ENCODE measurements at regions not wholly inside any gene's neighbourhood (a gene's known extent, or its start where the extent isn't known, plus 50 kb on each side); places are given as distances from the start of the nearest gene placed in this dataset.
A peak's percentile ranks its signal among the peaks of the same experiment; 100 is the strongest.

GRCh38 chr17:77425791-77426641, 285.2 kb downstream of the SEC14L1 start:
- H3K4me3 ChIP-seq, result no peak overlapping the region
- H3K4me1 ChIP-seq, result peaks cover 100% of the 10 kb centered on the region
- no peak for TF ChIP-seq CTCF (IDR thresholded peaks at IDR 0.05; ENCODE audit: borderline replicate concordance)
- DNase-seq, result no peak
- H3K36me3 ChIP-seq, result no peaks in the 10 kb centered on the region
- H3K27me3 ChIP-seq (ENCODE audit: low read depth), result no peaks in the 10 kb centered on the region
- intact Hi-C loops (cut with micrococcal nuclease), result loop anchor here (10.0 kb wide), 1 partner anchor 91 kb away; no protein-coding TSS in a partner anchor
- peaks cover 3% of the 10 kb centered on the region for H3K9me3 ChIP-seq (replicated peaks)
- peak overlapping the region; percentile 85 for H3K27ac ChIP-seq (replicated peaks)

- intact Hi-C loops (cut with micrococcal nuclease), result loop anchor here (10.0 kb wide), 1 partner anchor 92 kb away; no protein-coding TSS in a partner anchor
- no peak overlapping the region for H3K4me3 ChIP-seq
These were observed 286.1 kb downstream of the SEC14L1 start for GRCh38 chr17:77426676-77427386.

DNA sequence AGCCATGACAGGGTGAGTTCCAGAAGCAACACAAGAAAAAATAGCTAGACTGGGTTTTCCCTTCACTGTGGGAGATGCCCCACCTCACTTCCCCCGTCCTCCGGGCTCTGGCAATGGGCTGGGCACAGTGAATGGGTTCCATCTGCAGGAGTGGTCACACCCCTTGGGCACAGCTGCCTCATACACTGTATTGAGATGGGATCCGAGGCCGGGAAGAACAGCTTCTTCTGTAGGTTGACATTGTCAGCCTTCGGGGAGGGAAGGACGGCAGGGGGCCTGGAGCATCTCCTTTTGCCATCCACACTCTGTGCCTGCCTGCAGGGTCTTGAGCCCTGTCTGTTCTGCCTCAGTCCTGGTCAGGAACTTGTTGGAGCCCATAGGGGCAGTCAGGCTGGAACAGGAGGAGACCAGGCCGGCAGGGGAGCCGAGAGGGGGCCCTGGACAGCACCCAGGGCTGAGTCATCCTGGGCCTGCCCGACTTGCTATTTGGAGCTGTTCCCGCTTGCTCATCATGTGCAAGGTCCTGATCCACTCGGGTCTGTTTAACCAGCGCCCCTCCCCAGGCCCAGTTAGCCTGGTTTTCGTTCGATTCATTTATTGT, 286.7 kb downstream of the SEC14L1 start:
- peaks cover 3% of the 10 kb centered on the region for H3K9me3 ChIP-seq (replicated peaks)
- peaks cover 98% of the 10 kb centered on the region for H3K4me1 ChIP-seq

More at GRCh38 chr17:77426676-77427386, 286.1 kb downstream of the SEC14L1 start:
- no peak for DNase-seq
- TF ChIP-seq CTCF (IDR thresholded peaks at IDR 0.05; ENCODE audit: borderline replicate concordance), result no peak
- H3K27ac ChIP-seq (replicated peaks), result peak overlapping the region; percentile 85
- H3K36me3 ChIP-seq, result no peaks in the 10 kb centered on the region
- H3K4me1 ChIP-seq, result peaks cover 98% of the 10 kb centered on the region
- H3K9me3 ChIP-seq (replicated peaks), result peaks cover 3% of the 10 kb centered on the region
- no peaks in the 10 kb centered on the region for H3K27me3 ChIP-seq (ENCODE audit: low read depth)

DNA sequence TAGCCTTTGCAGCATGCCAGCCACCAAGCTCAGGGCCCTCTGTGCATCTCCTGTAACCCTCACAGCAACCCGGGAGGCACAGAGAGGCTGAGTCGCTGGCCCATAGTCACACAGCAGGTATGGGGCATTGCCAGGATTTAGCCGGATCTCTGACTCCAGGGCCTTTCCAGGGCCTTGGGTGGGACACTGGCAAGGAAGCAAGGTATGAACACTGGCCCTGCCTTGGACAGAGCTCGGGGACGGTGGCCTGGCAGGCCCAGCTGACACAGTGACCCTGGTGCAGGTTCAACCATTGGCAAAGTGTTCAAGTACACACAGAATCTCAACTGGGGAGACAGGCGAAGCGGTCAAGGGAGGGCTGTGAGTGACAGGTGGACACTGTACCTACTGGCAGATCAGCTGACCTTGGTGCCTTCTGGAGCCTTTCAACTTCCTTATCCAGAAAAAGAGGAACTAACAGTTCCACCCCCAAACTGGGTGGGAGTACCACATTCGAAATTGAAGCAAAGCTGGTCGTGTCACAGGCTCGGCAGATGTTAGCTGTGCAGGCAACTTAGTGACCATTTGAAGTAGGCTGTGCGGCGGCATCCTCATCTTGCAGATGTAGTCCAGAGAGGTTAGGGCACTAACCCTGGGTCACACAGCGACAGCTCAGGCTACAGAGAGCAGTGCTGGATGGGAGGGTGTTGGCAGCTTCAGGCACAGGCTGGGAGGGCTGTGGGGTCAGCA, 287.4 kb downstream of the SEC14L1 start:
- Histone ChIP-seq H3K27ac (replicated peaks) (peak overlapping the region; percentile 85), H3K36me3 (no peaks in the 10 kb centered on the region), H3K27me3 (ENCODE audit: low read depth) (no peaks in the 10 kb centered on the region), H3K9me3 (replicated peaks) (peaks cover 3% of the 10 kb centered on the region), H3K4me3 (no peak overlapping the region), H3K4me1 (peaks cover 98% of the 10 kb centered on the region)
- no peak for TF ChIP-seq CTCF (IDR thresholded peaks at IDR 0.05; ENCODE audit: borderline replicate concordance)
- intact Hi-C loops (cut with micrococcal nuclease), result loop anchor here (10.0 kb wide), 1 partner anchor 93 kb away; no protein-coding TSS in a partner anchor
- no peak for DNase-seq

More for the DNA sequence above, 286.7 kb downstream of the SEC14L1 start:
- no peaks in the 10 kb centered on the region for H3K27me3 ChIP-seq (ENCODE audit: low read depth)
- intact Hi-C loops (cut with micrococcal nuclease), result loop anchor here (10.0 kb wide), 1 partner anchor 93 kb away; no protein-coding TSS in a partner anchor
- no peaks in the 10 kb centered on the region for H3K36me3 ChIP-seq
- peak; percentile 66 for DNase-seq
- peak; percentile 8 for TF ChIP-seq CTCF (IDR thresholded peaks at IDR 0.05; ENCODE audit: borderline replicate concordance)
- H3K4me3 ChIP-seq, result no peak overlapping the region
- H3K27ac ChIP-seq (replicated peaks), result peak overlapping the region; percentile 85

Measured in left ventricle myocardium inferior (tissue), 1 donor.